ENCODE measurements at regions not wholly inside any gene's neighbourhood (a gene's known extent, or its start where the extent isn't known, plus 50 kb on each side); places are given as distances from the start of the nearest gene placed in this dataset.

DNA sequence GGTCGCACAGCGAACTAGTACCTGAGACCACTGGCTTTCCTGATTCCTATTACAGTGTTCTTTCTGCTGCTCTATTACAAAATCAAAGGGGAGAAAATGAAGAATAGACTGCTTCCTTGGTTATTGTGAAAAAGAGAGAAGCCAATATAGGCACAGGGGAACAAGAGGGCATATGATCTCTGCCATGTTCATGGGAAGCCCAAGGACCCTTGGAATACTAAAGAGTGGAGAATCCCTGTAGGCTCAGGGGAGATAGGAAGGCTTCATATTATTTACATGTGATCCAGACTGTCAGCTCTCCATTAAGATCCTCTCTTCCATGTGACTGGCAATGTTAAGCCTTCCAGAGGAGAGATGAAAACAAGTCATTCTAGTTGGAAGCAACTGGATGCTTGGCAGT lies 135.7 kb upstream of the MYCN start:
- Mint-ChIP-seq H3K4me1 (peaks cover 26% of the 10 kb centered on the region), H3K27me3 (ENCODE audit: insufficient read depth, low read depth, poor library complexity) (peaks cover 16% of the 10 kb centered on the region), H3K4me3 (no peak overlapping the region), H3K9me3 (peaks cover 4% of the 10 kb centered on the region; the same call in 2 of the 3 replicates), H3K27ac (no peak overlapping the region), H3K36me3 (ENCODE audit: low read depth) (no peaks in the 10 kb centered on the region; the same call in 2 of the 3 replicates)
- no peaks in the 10 kb centered on the region for H4K20me1 ChIP-seq (replicated peaks; ENCODE audit: insufficient read depth)
- H3K4me2 ChIP-seq: no peak overlapping the region
- H3K79me2 ChIP-seq (replicated peaks; ENCODE audit: insufficient read depth): no peaks in the 10 kb centered on the region
- H2AFZ ChIP-seq: no peak overlapping the region
- ATAC-seq (no peak), DNase-seq (ENCODE audit: low spot score) (no peak)
- H3K36me3 ChIP-seq (ENCODE audit: insufficient read depth): no peaks in the 10 kb centered on the region
- no peaks in the 10 kb centered on the region for H3F3A ChIP-seq (replicated peaks; ENCODE audit: low read depth)
- TF ChIP-seq CREB1 (CRISPR knock-in tag; IDR thresholded peaks at IDR 0.05; ENCODE audit: low read depth) (no peak), ZNF114 (CRISPR knock-in tag; IDR thresholded peaks at IDR 0.05) (no peak), STAT1 (IDR thresholded peaks at IDR 0.05; ENCODE audit: unreplicated experiment) (no peak), EZH2phosphoT487 (IDR thresholded peaks at IDR 0.05; ENCODE audit: unreplicated experiment) (no peak), JUNB (IDR thresholded peaks at IDR 0.05; ENCODE audit: unreplicated experiment) (no peak), ZNF331 (CRISPR knock-in tag; IDR thresholded peaks at IDR 0.05; ENCODE audit: low read depth) (no peak), REST (IDR thresholded peaks at IDR 0.05; ENCODE audit: unreplicated experiment) (no peak), POLR2AphosphoS5 (IDR thresholded peaks at IDR 0.05; ENCODE audit: low read depth) (no peak), NANOG (IDR thresholded peaks at IDR 0.05; ENCODE audit: borderline replicate concordance) (no peak)
- TF ChIP-seq, protein P1, sequence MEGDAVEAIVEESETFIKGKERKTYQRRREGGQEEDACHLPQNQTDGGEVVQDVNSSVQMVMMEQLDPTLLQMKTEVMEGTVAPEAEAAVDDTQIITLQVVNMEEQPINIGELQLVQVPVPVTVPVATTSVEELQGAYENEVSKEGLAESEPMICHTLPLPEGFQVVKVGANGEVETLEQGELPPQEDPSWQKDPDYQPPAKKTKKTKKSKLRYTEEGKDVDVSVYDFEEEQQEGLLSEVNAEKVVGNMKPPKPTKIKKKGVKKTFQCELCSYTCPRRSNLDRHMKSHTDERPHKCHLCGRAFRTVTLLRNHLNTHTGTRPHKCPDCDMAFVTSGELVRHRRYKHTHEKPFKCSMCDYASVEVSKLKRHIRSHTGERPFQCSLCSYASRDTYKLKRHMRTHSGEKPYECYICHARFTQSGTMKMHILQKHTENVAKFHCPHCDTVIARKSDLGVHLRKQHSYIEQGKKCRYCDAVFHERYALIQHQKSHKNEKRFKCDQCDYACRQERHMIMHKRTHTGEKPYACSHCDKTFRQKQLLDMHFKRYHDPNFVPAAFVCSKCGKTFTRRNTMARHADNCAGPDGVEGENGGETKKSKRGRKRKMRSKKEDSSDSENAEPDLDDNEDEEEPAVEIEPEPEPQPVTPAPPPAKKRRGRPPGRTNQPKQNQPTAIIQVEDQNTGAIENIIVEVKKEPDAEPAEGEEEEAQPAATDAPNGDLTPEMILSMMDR (conservative IDR thresholded peaks at IDR 0.05; ENCODE audit: low read depth in 2 of 2): no peak
- TF ChIP-seq, protein P2, sequence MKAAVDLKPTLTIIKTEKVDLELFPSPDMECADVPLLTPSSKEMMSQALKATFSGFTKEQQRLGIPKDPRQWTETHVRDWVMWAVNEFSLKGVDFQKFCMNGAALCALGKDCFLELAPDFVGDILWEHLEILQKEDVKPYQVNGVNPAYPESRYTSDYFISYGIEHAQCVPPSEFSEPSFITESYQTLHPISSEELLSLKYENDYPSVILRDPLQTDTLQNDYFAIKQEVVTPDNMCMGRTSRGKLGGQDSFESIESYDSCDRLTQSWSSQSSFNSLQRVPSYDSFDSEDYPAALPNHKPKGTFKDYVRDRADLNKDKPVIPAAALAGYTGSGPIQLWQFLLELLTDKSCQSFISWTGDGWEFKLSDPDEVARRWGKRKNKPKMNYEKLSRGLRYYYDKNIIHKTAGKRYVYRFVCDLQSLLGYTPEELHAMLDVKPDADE (IDR thresholded peaks at IDR 0.05): no peak
- TF ChIP-seq, protein P3, sequence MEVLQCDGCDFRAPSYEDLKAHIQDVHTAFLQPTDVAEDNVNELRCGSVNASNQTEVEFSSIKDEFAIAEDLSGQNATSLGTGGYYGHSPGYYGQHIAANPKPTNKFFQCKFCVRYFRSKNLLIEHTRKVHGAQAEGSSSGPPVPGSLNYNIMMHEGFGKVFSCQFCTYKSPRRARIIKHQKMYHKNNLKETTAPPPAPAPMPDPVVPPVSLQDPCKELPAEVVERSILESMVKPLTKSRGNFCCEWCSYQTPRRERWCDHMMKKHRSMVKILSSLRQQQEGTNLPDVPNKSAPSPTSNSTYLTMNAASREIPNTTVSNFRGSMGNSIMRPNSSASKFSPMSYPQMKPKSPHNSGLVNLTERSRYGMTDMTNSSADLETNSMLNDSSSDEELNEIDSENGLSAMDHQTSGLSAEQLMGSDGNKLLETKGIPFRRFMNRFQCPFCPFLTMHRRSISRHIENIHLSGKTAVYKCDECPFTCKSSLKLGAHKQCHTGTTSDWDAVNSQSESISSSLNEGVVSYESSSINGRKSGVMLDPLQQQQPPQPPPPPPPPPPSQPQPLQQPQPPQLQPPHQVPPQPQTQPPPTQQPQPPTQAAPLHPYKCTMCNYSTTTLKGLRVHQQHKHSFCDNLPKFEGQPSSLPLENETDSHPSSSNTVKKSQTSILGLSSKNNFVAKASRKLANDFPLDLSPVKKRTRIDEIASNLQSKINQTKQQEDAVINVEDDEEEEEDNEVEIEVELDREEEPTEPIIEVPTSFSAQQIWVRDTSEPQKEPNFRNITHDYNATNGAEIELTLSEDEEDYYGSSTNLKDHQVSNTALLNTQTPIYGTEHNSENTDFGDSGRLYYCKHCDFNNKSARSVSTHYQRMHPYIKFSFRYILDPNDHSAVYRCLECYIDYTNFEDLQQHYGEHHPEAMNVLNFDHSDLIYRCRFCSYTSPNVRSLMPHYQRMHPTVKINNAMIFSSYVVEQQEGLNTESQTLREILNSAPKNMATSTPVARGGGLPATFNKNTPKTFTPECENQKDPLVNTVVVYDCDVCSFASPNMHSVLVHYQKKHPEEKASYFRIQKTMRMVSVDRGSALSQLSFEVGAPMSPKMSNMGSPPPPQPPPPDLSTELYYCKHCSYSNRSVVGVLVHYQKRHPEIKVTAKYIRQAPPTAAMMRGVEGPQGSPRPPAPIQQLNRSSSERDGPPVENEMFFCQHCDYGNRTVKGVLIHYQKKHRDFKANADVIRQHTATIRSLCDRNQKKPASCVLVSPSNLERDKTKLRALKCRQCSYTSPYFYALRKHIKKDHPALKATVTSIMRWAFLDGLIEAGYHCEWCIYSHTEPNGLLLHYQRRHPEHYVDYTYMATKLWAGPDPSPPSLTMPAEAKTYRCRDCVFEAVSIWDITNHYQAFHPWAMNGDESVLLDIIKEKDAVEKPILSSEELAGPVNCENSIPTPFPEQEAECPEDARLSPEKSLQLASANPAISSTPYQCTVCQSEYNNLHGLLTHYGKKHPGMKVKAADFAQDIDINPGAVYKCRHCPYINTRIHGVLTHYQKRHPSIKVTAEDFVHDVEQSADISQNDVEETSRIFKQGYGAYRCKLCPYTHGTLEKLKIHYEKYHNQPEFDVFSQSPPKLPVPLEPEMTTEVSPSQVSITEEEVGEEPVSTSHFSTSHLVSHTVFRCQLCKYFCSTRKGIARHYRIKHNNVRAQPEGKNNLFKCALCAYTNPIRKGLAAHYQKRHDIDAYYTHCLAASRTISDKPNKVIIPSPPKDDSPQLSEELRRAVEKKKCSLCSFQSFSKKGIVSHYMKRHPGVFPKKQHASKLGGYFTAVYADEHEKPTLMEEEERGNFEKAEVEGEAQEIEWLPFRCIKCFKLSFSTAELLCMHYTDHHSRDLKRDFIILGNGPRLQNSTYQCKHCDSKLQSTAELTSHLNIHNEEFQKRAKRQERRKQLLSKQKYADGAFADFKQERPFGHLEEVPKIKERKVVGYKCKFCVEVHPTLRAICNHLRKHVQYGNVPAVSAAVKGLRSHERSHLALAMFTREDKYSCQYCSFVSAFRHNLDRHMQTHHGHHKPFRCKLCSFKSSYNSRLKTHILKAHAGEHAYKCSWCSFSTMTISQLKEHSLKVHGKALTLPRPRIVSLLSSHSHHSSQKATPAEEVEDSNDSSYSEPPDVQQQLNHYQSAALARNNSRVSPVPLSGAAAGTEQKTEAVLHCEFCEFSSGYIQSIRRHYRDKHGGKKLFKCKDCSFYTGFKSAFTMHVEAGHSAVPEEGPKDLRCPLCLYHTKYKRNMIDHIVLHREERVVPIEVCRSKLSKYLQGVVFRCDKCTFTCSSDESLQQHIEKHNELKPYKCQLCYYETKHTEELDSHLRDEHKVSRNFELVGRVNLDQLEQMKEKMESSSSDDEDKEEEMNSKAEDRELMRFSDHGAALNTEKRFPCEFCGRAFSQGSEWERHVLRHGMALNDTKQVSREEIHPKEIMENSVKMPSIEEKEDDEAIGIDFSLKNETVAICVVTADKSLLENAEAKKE (CRISPR knock-in tag; IDR thresholded peaks at IDR 0.05): no peak
- H3K9me2 ChIP-seq (ENCODE audit: insufficient read depth): peaks cover 18% of the 10 kb centered on the region; the same call in 1 of the 2 replicates
- peaks cover 12% of the 10 kb centered on the region; the same call in 1 of the 2 replicates for H3K4me1 ChIP-seq (ENCODE audit: insufficient read depth)
- H3K4me3 ChIP-seq: no peak overlapping the region
- no peaks in the 10 kb centered on the region for H3K27me3 ChIP-seq (ENCODE audit: insufficient read depth)
- H3K27ac ChIP-seq (ENCODE audit: low read depth): no peak overlapping the region

All from GM23338 (cell line).